SJCRH30 (cell line): ENCODE measurements at regions not wholly inside any gene's neighbourhood (a gene's known extent, or its start where the extent isn't known, plus 50 kb on each side); places are given as distances from the start of the nearest gene placed in this dataset.

Source experiments
- DNase-seq, 2 experiments: peaks; one replicate each; pipeline ENCODE4 v3.0.0-alpha.2; 2015 to 2020
- H3K27ac ChIP-seq: fragments of 250-450 bp; sonication (Bioruptor Pico); 2 replicates; pipeline ENCODE4 v1.5.1; 2020; ENCODE audit warnings: mild to moderate bottlenecking, moderate library complexity
- H3K27me3 ChIP-seq: fragments of 250-450 bp; sonication (Bioruptor Pico); 2 replicates; pipeline ENCODE4 v1.5.1; 2020; ENCODE audit warnings: mild to moderate bottlenecking, moderate library complexity
- H3K36me3 ChIP-seq: fragments of 250-450 bp; sonication (Bioruptor Pico); 2 replicates; pipeline ENCODE4 v1.5.1; 2020; ENCODE audit warnings: mild to moderate bottlenecking, moderate library complexity
- H3K4me1 ChIP-seq: fragments of 250-450 bp; sonication (Bioruptor Pico); 2 replicates; pipeline ENCODE4 v1.5.1; 2020; ENCODE audit warnings: mild to moderate bottlenecking, moderate library complexity
- H3K4me3 ChIP-seq: fragments of 250-450 bp; sonication (Bioruptor Pico); 2 replicates; pipeline ENCODE4 v1.5.1; 2020; ENCODE audit warnings: mild to moderate bottlenecking, moderate library complexity
- H3K9me3 ChIP-seq: fragments of 250-450 bp; sonication (Bioruptor Pico); replicated peaks from 2 replicates; pipeline ENCODE4 v1.5.1; 2020; ENCODE audit warnings: mild to moderate bottlenecking, moderate library complexity

DNA sequence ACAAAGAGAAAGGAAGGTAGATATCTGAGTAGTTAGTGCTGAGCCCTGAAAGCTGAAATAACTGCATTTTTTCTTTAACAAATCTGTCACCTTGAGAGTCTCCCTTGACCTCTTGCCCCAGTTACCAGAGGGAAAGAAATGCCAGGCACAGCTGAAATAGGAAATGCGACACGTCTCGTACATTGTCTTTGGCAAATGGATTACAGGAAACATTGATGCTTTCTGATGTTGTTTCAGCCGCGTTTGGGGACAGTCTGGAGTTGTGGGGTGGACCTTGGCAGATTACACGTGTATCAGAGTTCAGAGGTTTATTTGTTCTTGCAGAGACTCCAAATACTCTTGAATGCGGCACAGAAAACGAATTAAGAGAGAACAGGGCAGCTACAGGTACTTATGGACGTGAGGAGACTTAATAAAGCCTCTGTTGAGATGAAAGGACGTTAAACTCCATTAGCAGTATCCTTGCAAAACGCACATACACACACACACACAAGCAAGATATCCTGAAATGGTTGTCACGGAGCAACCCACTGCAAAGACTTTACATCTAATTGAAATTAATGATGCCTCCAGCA lies 272.8 kb upstream of the RORA start:
- H3K4me3 ChIP-seq = no peak overlapping the region
- H3K4me1 ChIP-seq = peaks cover 6% of the 10 kb centered on the region; the same call in 1 of the 2 replicates
- H3K27me3 ChIP-seq = no peaks in the 10 kb centered on the region
- DNase-seq = no peak
- H3K36me3 ChIP-seq = no peaks in the 10 kb centered on the region
- no peak overlapping the region for H3K27ac ChIP-seq
- H3K9me3 ChIP-seq = no peaks in the 10 kb centered on the region

DNA sequence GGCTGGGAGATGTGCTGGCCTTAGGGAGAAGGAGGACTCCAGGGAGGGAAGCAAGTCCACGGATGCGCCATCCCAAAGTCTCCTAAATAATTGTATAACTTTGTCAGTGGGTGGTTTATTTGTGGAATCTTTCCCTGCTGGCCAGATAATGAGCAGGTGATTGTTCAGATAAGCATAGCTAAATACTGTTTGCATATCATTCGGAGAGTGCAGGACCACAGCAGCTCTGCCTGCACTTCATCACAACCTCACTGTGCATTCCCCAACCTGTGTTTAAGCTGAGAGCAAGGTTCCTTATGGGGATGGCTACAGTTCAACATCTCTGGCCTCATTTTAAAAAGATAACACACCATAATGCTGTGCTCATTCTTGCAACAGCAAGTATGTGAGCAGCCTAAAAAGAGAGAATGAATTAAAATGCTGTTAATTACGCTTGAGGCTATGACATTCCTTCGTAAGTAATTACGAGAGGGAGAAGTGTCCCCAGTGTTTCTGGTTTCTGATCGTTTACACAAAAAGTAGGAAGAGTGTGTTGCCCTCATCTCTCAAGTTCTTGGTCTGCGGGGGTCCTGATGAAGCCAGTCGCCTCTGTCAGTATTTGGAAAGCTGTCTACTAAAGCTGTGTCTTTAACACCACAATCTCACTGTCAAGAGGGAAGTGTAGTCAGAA lies 272.0 kb upstream of the RORA start:
- Histone ChIP-seq H3K36me3 (no peaks in the 10 kb centered on the region), H3K27me3 (no peaks in the 10 kb centered on the region), H3K4me1 (peaks cover 6% of the 10 kb centered on the region; the same call in 1 of the 2 replicates), H3K9me3 (no peaks in the 10 kb centered on the region), H3K4me3 (no peak overlapping the region), H3K27ac (no peak overlapping the region)
- DNase-seq = no peak

DNA sequence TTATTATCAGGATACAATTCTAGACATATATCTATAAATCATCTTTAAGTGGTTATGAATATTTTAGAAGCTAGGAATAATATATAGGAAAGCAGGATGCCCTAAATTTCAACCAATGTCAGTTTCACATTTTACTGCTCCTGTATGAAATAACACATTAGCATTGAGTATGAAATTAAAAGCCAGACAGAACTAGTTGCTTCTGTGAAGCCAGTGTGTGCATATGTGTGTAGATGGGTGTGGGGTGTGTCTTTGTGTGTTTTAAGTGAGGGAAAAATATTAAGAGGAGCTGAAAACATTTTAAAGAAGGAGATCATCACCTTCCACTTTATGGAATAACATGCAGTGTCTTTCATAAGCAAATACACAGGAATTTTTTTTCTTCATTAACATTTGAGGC lies 271.4 kb upstream of the RORA start:
- H3K36me3 ChIP-seq = no peaks in the 10 kb centered on the region
- no peaks in the 10 kb centered on the region for H3K27me3 ChIP-seq
- no peak for DNase-seq
- H3K9me3 ChIP-seq = no peaks in the 10 kb centered on the region
- H3K4me1 ChIP-seq = peaks cover 6% of the 10 kb centered on the region; the same call in 1 of the 2 replicates
- no peak overlapping the region for H3K27ac ChIP-seq
- no peak overlapping the region for H3K4me3 ChIP-seq

DNA sequence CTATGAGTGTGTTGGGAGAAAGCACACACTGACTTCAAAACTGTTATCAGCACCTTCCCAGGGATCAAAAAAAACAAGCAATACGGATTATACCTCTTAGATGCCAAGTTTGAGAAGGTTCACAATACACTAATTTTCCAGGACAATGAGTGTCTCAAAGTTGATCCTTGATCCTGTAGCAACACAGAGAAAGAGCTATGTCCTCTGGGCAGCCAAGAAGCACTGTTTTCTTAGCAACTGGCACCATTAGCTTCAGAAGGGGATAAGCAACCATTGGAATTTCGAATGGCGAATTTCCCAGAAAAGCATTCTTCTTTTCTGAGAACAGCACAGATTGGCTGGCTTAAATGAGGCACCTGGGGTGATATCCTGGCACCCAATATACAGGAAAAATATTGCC lies 270.3 kb upstream of the RORA start:
- H3K9me3 ChIP-seq = no peaks in the 10 kb centered on the region
- no peaks in the 10 kb centered on the region for H3K27me3 ChIP-seq
- peaks cover 6% of the 10 kb centered on the region; the same call in 1 of the 2 replicates for H3K4me1 ChIP-seq
- H3K27ac ChIP-seq = no peak overlapping the region
- no peaks in the 10 kb centered on the region for H3K36me3 ChIP-seq
- no peak for DNase-seq
- H3K4me3 ChIP-seq = no peak overlapping the region

DNA sequence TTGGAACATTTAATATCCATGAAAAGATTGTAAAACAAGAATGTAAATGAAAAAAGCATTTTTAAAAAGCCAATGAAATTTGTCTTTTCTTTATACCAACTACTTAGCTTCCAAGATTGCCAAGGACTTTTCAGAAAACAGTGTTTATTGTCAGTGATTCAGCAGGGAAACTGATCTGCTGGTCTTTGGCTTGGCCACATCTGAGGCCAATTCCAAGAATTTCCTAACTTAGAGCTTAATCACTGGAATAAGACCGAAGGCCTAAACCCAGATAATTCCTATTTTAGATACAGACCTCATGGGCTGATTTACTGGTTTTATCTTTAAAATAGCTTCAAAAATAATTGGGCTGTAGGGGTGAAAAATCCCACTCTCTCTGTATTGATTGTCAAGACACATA lies 260.5 kb upstream of the RORA start:
- H3K36me3 ChIP-seq = no peaks in the 10 kb centered on the region
- no peaks in the 10 kb centered on the region for H3K9me3 ChIP-seq
- H3K27ac ChIP-seq = no peak overlapping the region
- no peak for DNase-seq
- no peaks in the 10 kb centered on the region for H3K27me3 ChIP-seq
- H3K4me1 ChIP-seq = no peaks in the 10 kb centered on the region
- H3K4me3 ChIP-seq = no peak overlapping the region

DNA sequence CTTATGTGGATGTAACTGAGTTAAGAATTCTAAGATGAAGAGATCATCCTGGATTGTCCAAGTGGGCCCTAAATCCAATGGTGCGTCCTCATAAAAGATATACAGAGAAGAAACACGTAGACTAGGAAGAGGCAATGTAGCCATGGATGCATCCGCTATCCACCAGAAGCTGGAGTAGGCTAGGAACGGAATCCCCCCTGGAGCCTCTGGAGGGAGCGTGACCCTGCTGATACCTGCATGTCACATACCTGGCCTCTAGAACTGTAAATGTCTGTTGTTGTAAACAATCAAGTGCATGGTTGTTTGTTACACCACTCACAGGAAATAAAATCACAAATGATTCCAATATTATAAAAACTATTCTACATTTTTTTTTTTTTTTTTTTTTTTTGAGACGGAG lies 254.5 kb upstream of the RORA start:
- Histone ChIP-seq H3K9me3 (no peaks in the 10 kb centered on the region), H3K27me3 (no peaks in the 10 kb centered on the region), H3K36me3 (no peaks in the 10 kb centered on the region), H3K4me1 (no peaks in the 10 kb centered on the region), H3K4me3 (no peak overlapping the region), H3K27ac (no peak overlapping the region)
- DNase-seq = no peak

DNA sequence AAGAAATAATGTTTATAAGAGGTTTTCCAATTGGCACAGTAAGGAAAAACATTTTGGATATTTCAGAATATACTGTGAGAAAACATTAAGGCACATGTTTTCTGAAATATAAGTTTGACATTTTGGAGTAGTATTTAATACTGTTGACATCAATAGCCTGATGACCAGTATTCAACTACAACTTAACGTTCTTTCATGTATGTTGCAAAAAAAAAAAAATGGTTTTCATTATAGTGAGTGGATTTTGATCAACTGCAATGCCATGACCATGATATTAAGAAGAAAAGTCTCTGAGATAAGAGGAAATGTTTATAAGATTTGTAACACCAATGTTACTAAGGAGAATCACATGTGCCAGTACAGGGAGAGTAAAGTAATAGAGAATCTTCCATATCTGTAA lies 252.8 kb upstream of the RORA start:
- H3K27me3 ChIP-seq = no peaks in the 10 kb centered on the region
- no peaks in the 10 kb centered on the region for H3K4me1 ChIP-seq
- no peaks in the 10 kb centered on the region for H3K36me3 ChIP-seq
- H3K4me3 ChIP-seq = no peak overlapping the region
- no peak for DNase-seq
- H3K27ac ChIP-seq = no peak overlapping the region
- H3K9me3 ChIP-seq = no peaks in the 10 kb centered on the region

DNA sequence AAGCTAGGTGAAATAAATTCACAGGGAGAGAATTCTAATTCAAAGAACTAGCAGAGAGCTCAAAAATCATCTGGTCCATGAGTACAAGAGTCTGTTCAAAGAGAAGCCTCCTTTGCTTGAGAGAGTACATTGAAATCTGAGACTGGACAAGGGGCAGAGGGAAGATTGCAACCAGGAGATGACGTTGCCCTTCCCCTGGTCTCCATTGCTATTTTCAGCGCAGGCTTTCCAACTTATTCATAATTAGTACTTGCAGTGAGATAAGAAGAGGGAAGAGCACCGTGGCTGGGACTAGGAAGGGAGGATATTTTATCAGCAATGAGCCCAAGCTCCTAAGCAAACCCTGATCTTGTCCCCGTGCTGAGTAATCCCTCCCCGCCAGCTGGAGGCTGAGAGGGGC lies 251.8 kb upstream of the RORA start:
- Histone ChIP-seq H3K27ac (no peak overlapping the region), H3K36me3 (no peaks in the 10 kb centered on the region), H3K27me3 (no peaks in the 10 kb centered on the region), H3K4me3 (no peak overlapping the region), H3K9me3 (no peaks in the 10 kb centered on the region), H3K4me1 (no peaks in the 10 kb centered on the region)
- no peak for DNase-seq

DNA sequence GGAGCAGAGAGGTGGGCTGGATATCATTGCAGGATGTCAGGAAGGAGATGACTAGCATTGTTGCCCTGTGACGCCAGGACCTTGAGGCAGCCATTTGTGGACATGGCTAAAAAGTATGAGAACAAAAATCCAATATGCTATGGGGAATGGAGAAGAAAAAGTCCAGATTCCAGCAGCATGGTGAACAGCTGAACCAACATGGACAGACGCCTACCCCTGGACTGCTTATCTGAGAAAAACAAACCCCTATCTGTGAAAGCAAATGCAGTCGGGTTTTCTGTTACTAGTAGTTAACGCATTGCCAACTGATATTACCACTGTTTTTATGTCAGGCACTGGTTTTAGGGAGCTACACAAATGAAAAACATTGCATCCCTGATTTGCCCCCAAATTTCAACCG lies 251.2 kb upstream of the RORA start:
- DNase-seq = no peak
- Histone ChIP-seq H3K4me1 (no peaks in the 10 kb centered on the region), H3K4me3 (no peak overlapping the region), H3K9me3 (no peaks in the 10 kb centered on the region), H3K27ac (no peak overlapping the region), H3K27me3 (no peaks in the 10 kb centered on the region), H3K36me3 (no peaks in the 10 kb centered on the region)

DNA sequence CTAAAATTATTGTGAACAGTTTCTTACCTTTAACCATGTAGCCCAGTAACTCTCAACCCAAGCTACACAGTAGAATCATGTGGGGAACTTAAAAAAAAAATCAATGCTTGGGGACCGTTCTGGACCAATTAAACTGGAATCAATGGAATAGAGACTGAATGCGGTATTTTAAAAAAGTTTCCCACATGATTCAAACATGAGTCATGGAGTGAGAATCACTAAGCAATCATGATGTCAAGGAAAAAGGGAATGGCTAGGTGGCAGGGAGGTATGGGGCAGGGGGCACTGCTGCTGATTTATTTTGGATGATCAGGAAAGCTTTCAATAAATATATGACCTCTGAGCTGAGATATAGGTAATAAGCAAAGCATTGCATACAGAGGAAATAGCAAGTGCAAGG lies 250.5 kb upstream of the RORA start:
- no peaks in the 10 kb centered on the region for H3K9me3 ChIP-seq
- no peaks in the 10 kb centered on the region for H3K4me1 ChIP-seq
- no peak overlapping the region for H3K27ac ChIP-seq
- DNase-seq = no peak
- H3K4me3 ChIP-seq = no peak overlapping the region
- no peaks in the 10 kb centered on the region for H3K27me3 ChIP-seq
- no peaks in the 10 kb centered on the region for H3K36me3 ChIP-seq

DNA sequence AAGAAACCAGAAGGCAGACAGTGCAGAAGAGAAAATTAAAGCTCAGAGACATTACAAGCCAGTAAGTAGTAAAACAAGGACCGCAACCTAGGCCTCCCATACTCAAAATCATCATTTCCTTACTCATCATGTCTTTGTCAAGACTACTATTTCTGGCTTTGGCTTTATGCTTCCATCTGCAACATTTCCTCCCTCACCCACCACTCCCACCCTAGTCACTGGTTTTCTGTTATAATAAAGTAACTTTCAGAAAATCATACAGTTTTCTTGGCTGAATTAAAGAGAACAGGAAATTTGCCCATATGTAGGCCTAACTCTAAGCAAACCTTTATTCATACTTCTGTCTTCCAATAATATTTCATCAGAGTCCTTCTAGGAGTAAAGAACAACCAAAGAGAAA lies 247.6 kb upstream of the RORA start:
- Histone ChIP-seq H3K9me3 (no peaks in the 10 kb centered on the region), H3K4me3 (no peak overlapping the region), H3K36me3 (no peaks in the 10 kb centered on the region), H3K27ac (no peak overlapping the region), H3K27me3 (no peaks in the 10 kb centered on the region), H3K4me1 (no peaks in the 10 kb centered on the region)
- no peak for DNase-seq

DNA sequence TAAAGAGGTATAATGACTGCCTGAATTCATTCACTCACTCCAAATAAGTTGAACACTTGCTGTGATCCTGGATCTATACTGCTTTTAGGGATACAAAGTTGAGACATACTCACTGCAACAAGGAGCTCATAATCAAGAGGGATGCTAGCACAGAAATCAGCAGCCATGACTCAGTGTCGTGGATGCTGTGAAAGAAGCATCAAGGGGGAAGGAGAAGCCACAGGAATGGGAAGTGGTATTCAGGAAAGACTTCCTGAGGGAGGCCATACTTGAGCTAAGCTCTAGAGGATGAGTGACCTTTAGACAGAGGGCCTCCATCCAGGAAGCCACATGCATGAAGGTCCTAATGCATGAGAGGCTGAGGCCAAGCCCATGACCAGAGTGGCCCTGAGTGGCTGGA lies 245.7 kb upstream of the RORA start:
- Histone ChIP-seq H3K36me3 (no peaks in the 10 kb centered on the region), H3K27me3 (no peaks in the 10 kb centered on the region), H3K4me1 (no peaks in the 10 kb centered on the region), H3K4me3 (no peak overlapping the region), H3K9me3 (no peaks in the 10 kb centered on the region), H3K27ac (no peak overlapping the region)
- no peak for DNase-seq

DNA sequence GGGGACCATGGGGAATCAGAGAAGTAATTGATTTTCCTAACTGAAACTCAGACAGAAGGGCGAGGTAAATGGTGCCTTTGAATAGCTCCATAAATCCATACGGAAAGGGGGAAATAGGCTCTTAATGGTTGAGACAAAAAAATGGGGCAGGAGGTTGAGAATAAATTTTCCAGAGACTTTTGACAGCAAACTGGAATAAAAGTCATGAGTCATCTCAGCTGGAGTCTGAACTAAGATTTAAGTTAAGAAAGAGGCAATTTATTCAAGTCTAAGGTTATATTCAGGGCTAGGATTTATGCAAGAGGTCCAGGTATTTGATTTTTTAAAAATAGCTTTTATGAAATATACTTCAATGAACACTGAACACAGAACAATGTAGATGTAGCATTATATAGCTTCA lies 238.7 kb upstream of the RORA start:
- Histone ChIP-seq H3K27ac (no peak overlapping the region), H3K4me3 (no peak overlapping the region), H3K4me1 (no peaks in the 10 kb centered on the region), H3K9me3 (no peaks in the 10 kb centered on the region), H3K27me3 (no peaks in the 10 kb centered on the region), H3K36me3 (no peaks in the 10 kb centered on the region)
- DNase-seq = no peak

DNA sequence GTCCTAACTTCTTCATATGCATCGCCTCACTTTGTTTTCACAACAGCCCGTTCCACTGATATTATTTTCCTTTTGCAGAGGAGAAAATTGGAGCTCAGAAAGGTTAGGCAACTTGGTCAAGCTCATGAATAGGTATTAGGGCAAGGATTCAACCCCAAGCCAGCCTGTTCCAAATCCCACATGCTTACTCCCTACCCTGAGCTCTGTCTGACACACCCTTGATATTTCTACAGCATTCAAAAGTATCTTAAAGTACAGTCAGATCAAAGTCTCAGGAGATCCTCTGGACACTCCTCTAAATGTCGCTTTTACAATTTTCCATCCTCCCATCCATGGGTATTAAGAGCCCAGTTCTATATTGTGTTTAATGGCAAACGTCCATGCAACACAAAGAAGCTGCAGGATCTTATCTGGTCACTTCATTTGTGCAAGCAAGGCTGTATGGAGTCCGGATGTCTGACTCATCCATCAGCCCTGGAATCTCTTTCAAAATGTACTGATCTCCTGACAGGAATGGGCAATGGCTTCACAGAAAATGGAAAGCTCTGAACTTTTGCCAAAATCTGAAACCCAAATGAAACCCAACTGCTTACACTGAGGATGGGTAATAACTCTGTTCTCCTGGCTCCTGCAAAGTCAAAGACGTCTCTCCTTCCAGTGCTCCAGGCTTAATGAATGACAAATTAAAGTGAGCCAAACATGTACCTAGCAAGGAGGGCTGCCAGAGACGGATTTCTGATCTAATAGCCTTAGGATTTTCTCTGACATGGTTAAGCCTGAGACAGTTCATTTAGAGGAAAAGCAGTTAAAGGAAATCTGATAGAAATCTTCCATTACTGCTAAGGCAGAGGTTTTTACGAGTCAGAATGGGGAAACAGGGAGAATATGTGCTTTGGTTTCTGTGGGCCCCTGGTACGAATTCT lies 230.9 kb upstream of the RORA start:
- DNase-seq = no peak
- Histone ChIP-seq H3K4me3 (no peak overlapping the region), H3K4me1 (no peaks in the 10 kb centered on the region), H3K27me3 (no peaks in the 10 kb centered on the region), H3K36me3 (no peaks in the 10 kb centered on the region), H3K27ac (no peak overlapping the region), H3K9me3 (no peaks in the 10 kb centered on the region)

DNA sequence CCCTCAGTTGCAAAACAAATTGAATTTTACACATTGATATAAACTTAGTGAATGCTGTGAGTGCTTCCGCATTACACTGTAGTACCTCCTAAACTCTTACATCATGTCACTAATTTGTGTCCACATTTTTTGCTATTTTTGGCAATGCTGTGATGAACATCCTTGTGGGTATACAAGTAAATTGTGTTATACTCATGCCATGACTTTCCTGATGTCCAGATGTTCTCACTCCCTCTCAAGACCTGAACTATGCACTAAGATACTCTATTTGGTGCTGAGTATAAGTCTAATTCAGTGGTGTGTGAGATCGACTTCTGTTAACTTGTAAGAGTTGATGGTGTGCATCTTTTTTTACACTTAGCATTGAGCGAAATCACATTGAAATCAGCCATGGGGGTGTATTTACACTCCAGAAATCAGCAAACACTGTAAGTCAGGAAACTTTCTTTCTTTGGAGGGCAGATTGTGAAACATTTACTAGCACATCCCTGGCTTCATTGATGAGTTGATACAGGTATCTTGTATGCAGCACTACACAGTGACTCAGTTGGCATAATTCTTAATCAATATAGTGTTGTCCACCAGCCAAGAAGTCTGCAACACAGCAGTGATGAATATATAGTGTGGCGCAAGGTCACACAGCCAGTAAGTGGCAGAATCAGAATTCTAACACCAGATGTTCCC lies 228.1 kb upstream of the RORA start:
- Histone ChIP-seq H3K27ac (no peak overlapping the region), H3K4me1 (no peaks in the 10 kb centered on the region; the same call in 1 of the 2 replicates), H3K4me3 (no peak overlapping the region), H3K36me3 (no peaks in the 10 kb centered on the region), H3K9me3 (no peaks in the 10 kb centered on the region), H3K27me3 (no peaks in the 10 kb centered on the region)
- no peak for DNase-seq
